ENCODE measurements at regions not wholly inside any gene's neighbourhood (a gene's known extent, or its start where the extent isn't known, plus 50 kb on each side); places are given as distances from the start of the nearest gene placed in this dataset.
"Not testable (repeated sequence)": the region's sequence is repeated elsewhere in the genome, so short reads cannot be mapped to it uniquely, and the experiment has no call there.

- TF ChIP-seq ZNF395 (CRISPR knock-in tag; IDR thresholded peaks at IDR 0.05) (no peak), HLTF (IDR thresholded peaks at IDR 0.05) (no peak), ZBTB40 (IDR thresholded peaks at IDR 0.05) (no peak), ZBTB40 (CRISPR knock-in tag; IDR thresholded peaks at IDR 0.05) (no peak), NCOA4 (IDR thresholded peaks at IDR 0.05; ENCODE audit: partially characterized antibody) (no peak), ZFPM2 (CRISPR knock-in tag; IDR thresholded peaks at IDR 0.05) (no peak), ZNF232 (CRISPR knock-in tag; IDR thresholded peaks at IDR 0.05) (no peak), NR2F6 (CRISPR knock-in tag; IDR thresholded peaks at IDR 0.05) (no peak), ATF1 (CRISPR knock-in tag; IDR thresholded peaks at IDR 0.05) (no peak), ATF1 (tag; IDR thresholded peaks at IDR 0.05) (no peak), ZNF778 (CRISPR knock-in tag; IDR thresholded peaks at IDR 0.05) (no peak), ZNF224 (CRISPR knock-in tag; IDR thresholded peaks at IDR 0.05) (no peak), POLR2B (IDR thresholded peaks at IDR 0.05; ENCODE audit: low read depth, partially characterized antibody) (no peak)
Observed at GRCh38 chr21:9774347-9774746, 747.0 kb upstream of the TPTE start (continued).

GRCh38 chr21:9774901-9775593 lies 746.3 kb upstream of the TPTE start:
- whole genome bisulfite sequencing (ENCODE audit: insufficient coverage, low coverage, missing lambda C conversion rate) = 16% methylated on average over 10 of the region's 10 CpGs
- FAIRE-seq; H3K4me3 ChIP-seq; H3K27me3 ChIP-seq (ENCODE audit: control insufficient read depth in 2 of 2, insufficient read depth in 2 of 2, low read length in 2 of 2); H3K79me2 ChIP-seq (ENCODE audit: control insufficient read depth, insufficient read depth, low read length); H3K36me3 ChIP-seq (ENCODE audit: control insufficient read depth, insufficient read depth, low read length); BruUV-seq (replicated peaks); H3K9me3 ChIP-seq (replicated peaks; ENCODE audit: control insufficient read depth, insufficient read depth, low read depth, low read length); H3K4me1 ChIP-seq (replicated peaks in 1 of 2; ENCODE audit: control insufficient read depth in 2 of 2, insufficient read depth in 2 of 2, low read length in 2 of 2); H4K20me1 ChIP-seq (replicated peaks; ENCODE audit: control insufficient read depth, insufficient read depth, low read length); CTCF ChIA-PET (ENCODE audit: low intra/inter-chr PET ratio); H3K27ac ChIP-seq (ENCODE audit: extremely low read depth, low read depth, low read length); H2AFZ ChIP-seq (ENCODE audit: low read depth, low read length); in situ Hi-C loops (cut with MboI); DNase-seq (ENCODE audit: extremely low read depth in 1 of 4, low spot score in 3 of 4); ATAC-seq; intact Hi-C loops (cut with micrococcal nuclease); H3K4me2 ChIP-seq (ENCODE audit: insufficient read depth, low read length); H3K9me1 ChIP-seq (ENCODE audit: control insufficient read depth, insufficient read depth, low read length); POLR2A ChIA-PET; H3K9ac ChIP-seq (ENCODE audit: insufficient read depth in 1 of 2, low read depth in 2 of 2, low read length in 2 of 2): not testable (repeated sequence)
